Adrenal gland (tissue), 9 donors: ENCODE measurements at regions not wholly inside any gene's neighbourhood (a gene's known extent, or its start where the extent isn't known, plus 50 kb on each side); places are given as distances from the start of the nearest gene placed in this dataset.

Source experiments
- DNase-seq, 7 donors: peaks; one replicate each; pipeline ENCODE4 v3.0.0-alpha.2; 2019 to 2020
- H3K27ac ChIP-seq, 5 donors: fragments of 200-600 bp; sonication (generic) in 4 of 5; 1 replicate in 3 of 5; 2 replicates in 2 of 5; pipeline versions ENCODE4 v1.5.1 to v1.8.0; 2016 to 2020; ENCODE audit warnings: mild to moderate bottlenecking in 1 of 5
- H3K27me3 ChIP-seq: fragments of 200-600 bp; 2 replicates; pipeline ENCODE4 v1.8.0; 2021
- H3K36me3 ChIP-seq, 2 donors: fragments of 200-600 bp; replicated peaks in 1 of 2; 1 replicate in 1 of 2; 2 replicates in 1 of 2; pipeline versions ENCODE4 v1.5.1 to v1.8.0; 2018 to 2022
- H3K4me1 ChIP-seq, 2 donors: fragments of 200-600 bp; replicated peaks in 1 of 2; 1 replicate in 1 of 2; 2 replicates in 1 of 2; pipeline versions ENCODE4 v1.5.1 to v1.8.0; 2018 to 2021
- H3K4me3 ChIP-seq, 4 donors: fragments of 200-600 bp; sonication (generic) in 3 of 4; one replicate each; pipeline ENCODE4 v1.5.1; 2016 to 2018
- H3K9me3 ChIP-seq, 3 donors: fragments of 200-600 bp; sonication (generic) in 1 of 3; replicated peaks in 1 of 3; 1 replicate in 2 of 3; 2 replicates in 1 of 3; pipeline versions ENCODE4 v1.5.1 to v1.8.0; 2016 to 2021
- POLR2A ChIP-seq, 2 donors: fragments of 450-650 bp; IDR thresholded peaks; one replicate each; pipeline ENCODE4 v1.6.1; 2017; ENCODE audit warnings: antibody characterized with exemption in 2 of 2, mild to moderate bottlenecking in 2 of 2, moderate library complexity in 1 of 2
- WGBS, 4 donors: extraction: QIAGEN DNeasy Blood & Tissue Kit in 2 of 4; methylation state at CpG; one replicate each; pipeline versions ENCODE4 v1.1.5 to v1.1.7; 2013 to 2017; 5-methylcytosine and 5-hydroxymethylcytosine counted together
- intact Hi-C, 2 donors: fragments of 100-400 bp; cut with DNase I; formaldehyde crosslinking; loops; one replicate each; pipeline versions ENCODE4 v1.14.1 to v1.15.0; 2022 to 2023
- TF ChIP-seq, protein P1 (sequence below), 6 experiments: fragments of 450-650 bp in 4 of 6; fragments of 200-600 bp in 2 of 6; sonication (generic) in 1 of 6; IDR thresholded peaks; 1 replicate in 5 of 6; 2 replicates in 1 of 6; pipeline versions ENCODE4 v1.5.1 to v1.8.0; 2016 to 2021; ENCODE audit warnings: antibody characterized with exemption in 6 of 6, mild to moderate bottlenecking in 2 of 6, moderate library complexity in 1 of 6
- donor health status: healthy with polysubstance abuse.
- donor health status: Bipolar disorder and iron deficiency.
- donor health status: DM: yes; HTN: yes; CAD: no.
- donor health status: DM: no; HTN: no; CAD: no.
- donor health status: DM: no; HTN: no; CAD: no.

DNA sequence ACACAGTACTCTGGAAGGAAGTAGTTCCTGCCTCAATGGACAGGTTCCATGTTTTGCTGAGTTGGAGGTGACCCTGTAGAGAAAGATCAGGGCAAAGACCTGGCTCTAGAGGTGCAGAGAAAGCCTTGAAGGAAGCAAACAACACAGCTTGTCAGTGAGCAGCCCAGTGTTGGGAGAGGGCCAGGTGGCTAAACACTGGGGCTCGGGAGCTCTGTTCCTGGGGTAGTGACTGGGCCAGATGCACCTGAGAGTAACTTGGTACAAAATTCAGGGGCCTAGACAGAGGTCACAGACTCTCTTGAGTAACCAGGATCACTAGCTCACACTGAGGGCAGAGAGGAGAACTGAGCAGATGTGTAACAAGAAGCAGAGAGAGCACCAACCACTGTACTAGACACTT lies 138.4 kb upstream of the NALF2 start:
- Histone ChIP-seq H3K36me3 (no peaks in the 10 kb centered on the region), H3K27me3 (no peaks in the 10 kb centered on the region), H3K4me1 (no peaks in the 10 kb centered on the region), H3K27ac (no peak overlapping the region), H3K4me3 (no peak overlapping the region), H3K9me3 (no peaks in the 10 kb centered on the region)
- intact Hi-C loops = no loop called here
- no peak for DNase-seq
- 58 to 88% (median 86%) methylated on average over 1 of the region's 1 CpG for WGBS, 4 donors
- no peak for TF ChIP-seq POLR2A (IDR thresholded peaks at IDR 0.05)
- TF ChIP-seq, protein P1, sequence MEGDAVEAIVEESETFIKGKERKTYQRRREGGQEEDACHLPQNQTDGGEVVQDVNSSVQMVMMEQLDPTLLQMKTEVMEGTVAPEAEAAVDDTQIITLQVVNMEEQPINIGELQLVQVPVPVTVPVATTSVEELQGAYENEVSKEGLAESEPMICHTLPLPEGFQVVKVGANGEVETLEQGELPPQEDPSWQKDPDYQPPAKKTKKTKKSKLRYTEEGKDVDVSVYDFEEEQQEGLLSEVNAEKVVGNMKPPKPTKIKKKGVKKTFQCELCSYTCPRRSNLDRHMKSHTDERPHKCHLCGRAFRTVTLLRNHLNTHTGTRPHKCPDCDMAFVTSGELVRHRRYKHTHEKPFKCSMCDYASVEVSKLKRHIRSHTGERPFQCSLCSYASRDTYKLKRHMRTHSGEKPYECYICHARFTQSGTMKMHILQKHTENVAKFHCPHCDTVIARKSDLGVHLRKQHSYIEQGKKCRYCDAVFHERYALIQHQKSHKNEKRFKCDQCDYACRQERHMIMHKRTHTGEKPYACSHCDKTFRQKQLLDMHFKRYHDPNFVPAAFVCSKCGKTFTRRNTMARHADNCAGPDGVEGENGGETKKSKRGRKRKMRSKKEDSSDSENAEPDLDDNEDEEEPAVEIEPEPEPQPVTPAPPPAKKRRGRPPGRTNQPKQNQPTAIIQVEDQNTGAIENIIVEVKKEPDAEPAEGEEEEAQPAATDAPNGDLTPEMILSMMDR (IDR thresholded peaks at IDR 0.05) = no peak

DNA sequence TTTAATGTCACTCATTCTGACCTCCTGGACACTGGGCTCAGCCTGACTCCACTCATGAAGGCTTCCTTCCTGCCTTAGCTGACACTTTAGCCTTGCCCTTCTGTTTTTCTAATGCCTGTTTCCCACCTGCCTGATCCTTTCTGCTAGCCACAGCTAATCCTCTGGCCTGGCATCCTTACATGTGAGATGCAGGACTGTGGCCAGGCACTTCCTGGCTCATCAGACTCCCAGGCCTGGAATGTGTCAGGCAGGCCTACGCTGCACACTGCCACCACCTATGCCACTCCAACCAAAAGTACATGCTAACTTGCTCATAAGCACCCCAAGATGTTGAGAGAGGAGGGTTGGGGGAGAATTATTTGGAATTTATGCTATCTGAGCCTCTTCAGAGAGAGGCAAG lies 138.8 kb upstream of the NALF2 start:
- Histone ChIP-seq H3K27me3 (no peaks in the 10 kb centered on the region), H3K4me3 (no peak overlapping the region), H3K4me1 (no peaks in the 10 kb centered on the region), H3K27ac (no peak overlapping the region), H3K9me3 (no peaks in the 10 kb centered on the region), H3K36me3 (no peaks in the 10 kb centered on the region)
- WGBS, 4 donors = 86 to 100% (median 88%) methylated on average over 1 of the region's 1 CpG; no CpG with 5 or more reads in 1 of the 4 donors
- intact Hi-C loops = no loop called here
- TF ChIP-seq POLR2A (IDR thresholded peaks at IDR 0.05) = no peak
- TF ChIP-seq, protein P1 (IDR thresholded peaks at IDR 0.05) = no peak
- no peak for DNase-seq

DNA sequence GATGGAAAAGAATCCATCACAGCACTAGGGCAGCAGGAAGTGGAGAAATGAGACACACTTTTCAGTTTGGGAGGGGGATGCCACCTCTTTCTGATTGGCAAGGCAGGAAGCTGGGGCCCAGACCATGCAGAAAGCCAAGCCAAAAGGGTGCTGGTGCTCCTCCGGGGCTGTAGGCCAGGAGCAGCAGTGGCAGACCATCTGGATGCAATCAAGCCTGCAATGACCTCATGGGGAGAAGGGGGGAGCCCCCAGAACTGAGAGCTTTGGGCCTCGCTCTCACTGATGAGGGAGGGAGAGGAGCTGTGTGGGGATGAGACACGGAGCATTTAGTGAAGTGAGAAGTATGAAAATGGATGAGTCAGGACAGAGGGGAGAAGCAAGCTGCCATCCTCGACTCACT lies 141.3 kb upstream of the NALF2 start:
- TF ChIP-seq POLR2A (IDR thresholded peaks at IDR 0.05) = no peak
- TF ChIP-seq, protein P1 (IDR thresholded peaks at IDR 0.05) = no peak
- DNase-seq = no peak
- no peaks in the 10 kb centered on the region for H3K36me3 ChIP-seq
- no peak overlapping the region for H3K4me3 ChIP-seq
- H3K27ac ChIP-seq = no peak overlapping the region
- no peaks in the 10 kb centered on the region for H3K27me3 ChIP-seq
- intact Hi-C loops = no loop called here
- 43 to 51% (median 44%) methylated on average over 4 of the region's 4 CpGs for WGBS, 4 donors
- H3K9me3 ChIP-seq = no peaks in the 10 kb centered on the region
- no peaks in the 10 kb centered on the region for H3K4me1 ChIP-seq

DNA sequence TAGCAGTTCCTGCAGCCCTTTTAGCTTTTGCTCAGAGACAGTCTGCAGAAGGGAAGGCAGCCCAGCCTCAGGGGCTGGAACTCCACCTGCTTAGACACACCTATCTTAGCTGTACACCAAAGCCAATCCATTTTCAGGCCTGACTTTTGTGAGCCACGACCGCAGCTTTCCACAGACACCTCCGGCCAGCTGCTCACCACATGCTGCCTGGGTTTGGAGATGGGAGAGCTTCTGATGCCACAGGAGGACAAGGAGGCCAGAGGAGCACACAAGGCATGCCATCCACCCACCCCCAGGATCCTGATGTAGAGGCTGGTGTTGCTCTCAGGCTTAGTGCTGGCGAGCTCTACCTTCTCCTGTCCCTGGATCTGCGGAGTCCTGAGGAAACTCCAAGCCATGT lies 141.8 kb upstream of the NALF2 start:
- WGBS, 4 donors = 60 to 94% (median 82%) methylated on average over 1 to 5 of the region's 5 CpGs
- H3K27ac ChIP-seq = no peak overlapping the region
- intact Hi-C loops = no loop called here

More for the DNA sequence above, 141.8 kb upstream of the NALF2 start:
- Histone ChIP-seq H3K4me3 (no peak overlapping the region), H3K27me3 (no peaks in the 10 kb centered on the region), H3K9me3 (no peaks in the 10 kb centered on the region), H3K36me3 (no peaks in the 10 kb centered on the region), H3K4me1 (no peaks in the 10 kb centered on the region)
- DNase-seq = no peak
- TF ChIP-seq, protein P1 (IDR thresholded peaks at IDR 0.05) = no peak
- no peak for TF ChIP-seq POLR2A (IDR thresholded peaks at IDR 0.05)
